ENCODE measurements at regions not wholly inside any gene's neighbourhood (a gene's known extent, or its start where the extent isn't known, plus 50 kb on each side); places are given as distances from the start of the nearest gene placed in this dataset.

DNA sequence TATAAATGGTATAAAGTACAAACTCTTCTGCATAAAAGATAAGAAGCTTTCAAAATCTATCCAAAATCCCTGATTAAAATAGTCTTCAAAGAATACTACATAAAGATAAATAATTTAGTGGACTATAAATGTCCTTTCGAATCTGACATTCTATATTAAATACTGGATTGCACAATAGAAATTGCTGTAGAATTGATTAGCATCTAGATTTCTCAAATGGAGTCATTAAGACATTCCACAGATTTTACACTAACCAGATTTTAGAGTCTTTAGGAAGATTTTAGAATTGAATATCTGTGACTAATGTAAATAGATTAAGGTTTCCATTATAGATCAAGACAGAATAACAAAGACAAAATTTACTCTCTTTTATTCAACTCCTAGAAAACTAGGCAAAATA lies 663.9 kb downstream of the STPG2 start:
- no peak for DNase-seq (ENCODE audit: low spot score)
- H3K4me2 ChIP-seq = no peak overlapping the region
- H3K9me3 ChIP-seq (ENCODE audit: low read depth) = no peaks in the 10 kb centered on the region
- WGBS (ENCODE audit: low lambda C conversion rate, missing lambda C conversion rate) = 78% methylated on average over 1 of the region's 1 CpG
- H4K20me1 ChIP-seq (ENCODE audit: insufficient read depth, poor library complexity, severe bottlenecking) = no peaks in the 10 kb centered on the region
- H3K9me2 ChIP-seq (replicated peaks; ENCODE audit: insufficient read depth) = no peaks in the 10 kb centered on the region
- H3K4me3 ChIP-seq = no peak overlapping the region
- H2AFZ ChIP-seq = no peak overlapping the region
- H3K27me3 ChIP-seq = no peaks in the 10 kb centered on the region
- no peak overlapping the region for H3K27ac ChIP-seq
- H3K36me3 ChIP-seq (replicated peaks; ENCODE audit: insufficient read depth, low read depth) = no peaks in the 10 kb centered on the region
- H3K79me2 ChIP-seq = no peaks in the 10 kb centered on the region
- H3K4me1 ChIP-seq (ENCODE audit: insufficient read depth) = no peaks in the 10 kb centered on the region
- TF ChIP-seq, protein P1, sequence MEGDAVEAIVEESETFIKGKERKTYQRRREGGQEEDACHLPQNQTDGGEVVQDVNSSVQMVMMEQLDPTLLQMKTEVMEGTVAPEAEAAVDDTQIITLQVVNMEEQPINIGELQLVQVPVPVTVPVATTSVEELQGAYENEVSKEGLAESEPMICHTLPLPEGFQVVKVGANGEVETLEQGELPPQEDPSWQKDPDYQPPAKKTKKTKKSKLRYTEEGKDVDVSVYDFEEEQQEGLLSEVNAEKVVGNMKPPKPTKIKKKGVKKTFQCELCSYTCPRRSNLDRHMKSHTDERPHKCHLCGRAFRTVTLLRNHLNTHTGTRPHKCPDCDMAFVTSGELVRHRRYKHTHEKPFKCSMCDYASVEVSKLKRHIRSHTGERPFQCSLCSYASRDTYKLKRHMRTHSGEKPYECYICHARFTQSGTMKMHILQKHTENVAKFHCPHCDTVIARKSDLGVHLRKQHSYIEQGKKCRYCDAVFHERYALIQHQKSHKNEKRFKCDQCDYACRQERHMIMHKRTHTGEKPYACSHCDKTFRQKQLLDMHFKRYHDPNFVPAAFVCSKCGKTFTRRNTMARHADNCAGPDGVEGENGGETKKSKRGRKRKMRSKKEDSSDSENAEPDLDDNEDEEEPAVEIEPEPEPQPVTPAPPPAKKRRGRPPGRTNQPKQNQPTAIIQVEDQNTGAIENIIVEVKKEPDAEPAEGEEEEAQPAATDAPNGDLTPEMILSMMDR (IDR thresholded peaks at IDR 0.05; ENCODE audit: poor library complexity) = no peak
- TF ChIP-seq EZH2phosphoT487 (IDR thresholded peaks at IDR 0.05; ENCODE audit: low read depth, severe bottlenecking, unreplicated experiment) (no peak), EZH2 (IDR thresholded peaks at IDR 0.05; ENCODE audit: borderline replicate concordance) (no peak)

- H3K36me3 ChIP-seq (replicated peaks; ENCODE audit: insufficient read depth, low read depth) = no peaks in the 10 kb centered on the region
- no peak overlapping the region for H3K4me2 ChIP-seq
- no peaks in the 10 kb centered on the region for H3K27me3 ChIP-seq
- no peak overlapping the region for H2AFZ ChIP-seq
- no peaks in the 10 kb centered on the region for H3K4me1 ChIP-seq (ENCODE audit: insufficient read depth)
- TF ChIP-seq, protein P1 (IDR thresholded peaks at IDR 0.05; ENCODE audit: poor library complexity) = no peak
- TF ChIP-seq EZH2 (IDR thresholded peaks at IDR 0.05; ENCODE audit: borderline replicate concordance) (no peak), EZH2phosphoT487 (IDR thresholded peaks at IDR 0.05; ENCODE audit: low read depth, severe bottlenecking, unreplicated experiment) (no peak)
- WGBS (ENCODE audit: low lambda C conversion rate, missing lambda C conversion rate) = 97% methylated on average over 3 of the region's 3 CpGs
- H4K20me1 ChIP-seq (ENCODE audit: insufficient read depth, poor library complexity, severe bottlenecking) = no peaks in the 10 kb centered on the region
- H3K27ac ChIP-seq = no peak overlapping the region
- H3K9me2 ChIP-seq (replicated peaks; ENCODE audit: insufficient read depth) = no peaks in the 10 kb centered on the region
- DNase-seq (ENCODE audit: low spot score) = no peak
- no peaks in the 10 kb centered on the region for H3K79me2 ChIP-seq
- no peak overlapping the region for H3K4me3 ChIP-seq
- H3K9me3 ChIP-seq (ENCODE audit: low read depth) = no peaks in the 10 kb centered on the region
These were observed 651.4 kb downstream of the STPG2 start for GRCh38 chr4:97491856-97492255.

- H3K79me2 ChIP-seq = no peaks in the 10 kb centered on the region
- H3K9me3 ChIP-seq (ENCODE audit: low read depth) = no peaks in the 10 kb centered on the region
- H3K4me2 ChIP-seq = no peak overlapping the region
- whole genome bisulfite sequencing (ENCODE audit: low lambda C conversion rate, missing lambda C conversion rate) = 0% methylated on average over 1 of the region's 1 CpG
- no peak overlapping the region for H3K4me3 ChIP-seq
- no peaks in the 10 kb centered on the region for H3K36me3 ChIP-seq (replicated peaks; ENCODE audit: insufficient read depth, low read depth)
- no peaks in the 10 kb centered on the region for H3K27me3 ChIP-seq
- no peak overlapping the region for H2AFZ ChIP-seq
- H3K9me2 ChIP-seq (replicated peaks; ENCODE audit: insufficient read depth) = no peaks in the 10 kb centered on the region
- TF ChIP-seq EZH2phosphoT487 (IDR thresholded peaks at IDR 0.05; ENCODE audit: low read depth, severe bottlenecking, unreplicated experiment) (no peak), EZH2 (IDR thresholded peaks at IDR 0.05; ENCODE audit: borderline replicate concordance) (no peak)
- TF ChIP-seq, protein P1 (IDR thresholded peaks at IDR 0.05; ENCODE audit: poor library complexity) = no peak
- DNase-seq (ENCODE audit: low spot score) = no peak
- H4K20me1 ChIP-seq (ENCODE audit: insufficient read depth, poor library complexity, severe bottlenecking) = no peaks in the 10 kb centered on the region
- H3K27ac ChIP-seq = no peak overlapping the region
- no peaks in the 10 kb centered on the region for H3K4me1 ChIP-seq (ENCODE audit: insufficient read depth)
These were observed 649.3 kb downstream of the STPG2 start for GRCh38 chr4:97493815-97494518.
